ENCODE measurements at regions not wholly inside any gene's neighbourhood (a gene's known extent, or its start where the extent isn't known, plus 50 kb on each side); places are given as distances from the start of the nearest gene placed in this dataset.

DNA sequence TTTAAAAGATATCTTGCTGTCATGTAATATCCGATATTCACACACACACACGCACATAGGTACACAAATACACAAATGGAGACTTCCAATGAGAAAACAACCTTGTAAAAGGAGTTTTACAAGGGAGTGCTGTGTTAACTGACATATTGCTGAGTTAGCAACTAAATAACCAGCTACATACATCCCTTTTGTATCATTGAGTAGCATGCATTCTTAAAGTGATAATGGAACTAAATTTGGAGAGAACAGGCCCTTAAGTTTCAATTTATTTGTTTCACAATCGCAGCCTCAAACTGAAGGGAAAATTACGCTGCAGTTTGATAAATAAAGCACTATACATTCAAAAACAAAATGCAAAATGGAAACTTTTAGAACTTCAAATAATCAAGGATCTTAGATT lies 1046.0 kb upstream of the NR2F2 start:
- TF ChIP-seq, protein P1, sequence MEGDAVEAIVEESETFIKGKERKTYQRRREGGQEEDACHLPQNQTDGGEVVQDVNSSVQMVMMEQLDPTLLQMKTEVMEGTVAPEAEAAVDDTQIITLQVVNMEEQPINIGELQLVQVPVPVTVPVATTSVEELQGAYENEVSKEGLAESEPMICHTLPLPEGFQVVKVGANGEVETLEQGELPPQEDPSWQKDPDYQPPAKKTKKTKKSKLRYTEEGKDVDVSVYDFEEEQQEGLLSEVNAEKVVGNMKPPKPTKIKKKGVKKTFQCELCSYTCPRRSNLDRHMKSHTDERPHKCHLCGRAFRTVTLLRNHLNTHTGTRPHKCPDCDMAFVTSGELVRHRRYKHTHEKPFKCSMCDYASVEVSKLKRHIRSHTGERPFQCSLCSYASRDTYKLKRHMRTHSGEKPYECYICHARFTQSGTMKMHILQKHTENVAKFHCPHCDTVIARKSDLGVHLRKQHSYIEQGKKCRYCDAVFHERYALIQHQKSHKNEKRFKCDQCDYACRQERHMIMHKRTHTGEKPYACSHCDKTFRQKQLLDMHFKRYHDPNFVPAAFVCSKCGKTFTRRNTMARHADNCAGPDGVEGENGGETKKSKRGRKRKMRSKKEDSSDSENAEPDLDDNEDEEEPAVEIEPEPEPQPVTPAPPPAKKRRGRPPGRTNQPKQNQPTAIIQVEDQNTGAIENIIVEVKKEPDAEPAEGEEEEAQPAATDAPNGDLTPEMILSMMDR (IDR thresholded peaks at IDR 0.05) = no peak
- TF ChIP-seq POLR2A (IDR thresholded peaks at IDR 0.05) = no peak
